K562 (cell line): ENCODE measurements at regions not wholly inside any gene's neighbourhood (a gene's known extent, or its start where the extent isn't known, plus 50 kb on each side); places are given as distances from the start of the nearest gene placed in this dataset.
A peak's percentile ranks its signal among the peaks of the same experiment; 100 is the strongest.

Experiments
- ATAC-seq: fragments of 200-7000 bp; cut with Tn5 transposase; 3 replicates; pipeline ENCODE4 v1.9.1; 2020; ENCODE audit warnings: moderate library complexity
- BruUV-seq: library from RNA; stranded (reverse); fragments of 400-500 nt; replicated peaks from 2 replicates; lab custom pipeline; 2021; lab: Mats Ljungman, UMichigan
- CTCF ChIA-PET: fragments of 300-600 bp; formaldehyde crosslinking; extraction: SDS; loops from one replicate; lab custom pipeline; 2021; ENCODE audit warnings: low intra/inter-chr PET ratio; lab: Yijun Ruan, JAX
- POLR2A ChIA-PET: fragments of 300-600, 350-650 bp; sonication (Branson Sonifier 250); formaldehyde crosslinking; extraction: SDS; loops from one replicate; lab custom pipeline; 2021; ENCODE audit warnings: antibody characterized with exemption, inconsistent platforms; lab: Yijun Ruan, JAX
- DNase-seq, 4 experiments: peaks; one replicate each; pipeline versions ENCODE4 v3.0.0 to v3.0.0-alpha.2; 2011 to 2018; ENCODE audit warnings: low spot score in 3 of 4, mixed read lengths in 3 of 4; ENCODE audit errors: extremely low read depth in 1 of 4
- FAIRE-seq: peaks from 2 replicates; lab custom pipeline; 2011; peaks lifted over from hg19 to GRCh38; lab: Jason Lieb, UNC
- H2AFZ ChIP-seq: 2 replicates; pipeline ENCODE4 v1.6.0; 2011; ENCODE audit warnings: low read depth, low read length, control low read depth, inconsistent platforms
- H3K27ac ChIP-seq: fragments of 200-600 bp; 3 replicates; pipeline ENCODE4 v1.8.0; 2011; ENCODE audit warnings: low read depth, mild to moderate bottlenecking, control low read depth, inconsistent platforms, low read length, moderate library complexity, mixed read lengths; ENCODE audit errors: extremely low read depth
- H3K27me3 ChIP-seq, 2 experiments: fragments of 300-600 bp in 1 of 2; 2 replicates in 1 of 2; 3 replicates in 1 of 2; pipeline versions ENCODE4 v1.6.0 to v1.8.0; 2011; ENCODE audit warnings: inconsistent platforms in 2 of 2, low read length in 2 of 2, mild to moderate bottlenecking in 1 of 2, mixed read lengths in 1 of 2, moderate library complexity in 1 of 2; ENCODE audit not compliant: control insufficient read depth in 2 of 2, insufficient read depth in 2 of 2
- H3K36me3 ChIP-seq: fragments of 300-600 bp; 3 replicates; pipeline ENCODE4 v1.8.0; 2011; ENCODE audit warnings: mild to moderate bottlenecking, low read length, inconsistent platforms; ENCODE audit not compliant: control insufficient read depth, insufficient read depth
- H3K4me1 ChIP-seq, 2 experiments: fragments of 200-600 bp in 1 of 2; replicated peaks in 1 of 2; 2 replicates in 1 of 2; 3 replicates in 1 of 2; pipeline versions ENCODE4 v1.5.1 to v1.8.0; 2011; ENCODE audit warnings: inconsistent platforms in 2 of 2, low read length in 2 of 2, mild to moderate bottlenecking in 1 of 2, mixed read lengths in 1 of 2, moderate library complexity in 1 of 2; ENCODE audit not compliant: control insufficient read depth in 2 of 2, insufficient read depth in 2 of 2
- H3K4me2 ChIP-seq: 2 replicates; pipeline ENCODE4 v1.6.1; 2011; ENCODE audit warnings: low read length, control low read depth, inconsistent platforms, mixed read lengths; ENCODE audit not compliant: insufficient read depth
- H3K4me3 ChIP-seq: fragments of 200-600 bp; sonication (generic), shearing (Covaris generic); 2 replicates; pipeline ENCODE4 v1.5.1; 2016; ENCODE audit warnings: control low read depth, inconsistent platforms
- H3K79me2 ChIP-seq: fragments of 200-600 bp; 3 replicates; pipeline ENCODE4 v1.8.0; 2011; ENCODE audit warnings: low read length, inconsistent platforms; ENCODE audit not compliant: control insufficient read depth, insufficient read depth
- H3K9ac ChIP-seq, 2 experiments: 2 replicates each; pipeline versions ENCODE4 v1.6.0 to v1.6.1; 2011; ENCODE audit warnings: low read depth in 2 of 2, low read length in 2 of 2, control low read depth in 1 of 2, inconsistent platforms in 1 of 2, mild to moderate bottlenecking in 1 of 2, mixed read lengths in 1 of 2; ENCODE audit not compliant: insufficient read depth in 1 of 2
- H3K9me1 ChIP-seq: one replicate; pipeline ENCODE4 v1.6.0; 2011; ENCODE audit warnings: inconsistent platforms, mild to moderate bottlenecking, low read length, moderate library complexity; ENCODE audit not compliant: control insufficient read depth, insufficient read depth
- H3K9me3 ChIP-seq: replicated peaks from 2 replicates; pipeline ENCODE4 v1.5.1; 2011; ENCODE audit warnings: low read depth, low read length, inconsistent platforms; ENCODE audit not compliant: control insufficient read depth, insufficient read depth
- H4K20me1 ChIP-seq: replicated peaks from 2 replicates; pipeline ENCODE4 v1.6.1; 2011; ENCODE audit warnings: low read length, inconsistent platforms, mixed read lengths; ENCODE audit not compliant: control insufficient read depth, insufficient read depth
- ARID1B ChIP-seq: fragments of 450-650 bp; IDR thresholded peaks from 2 replicates; pipeline ENCODE4 v1.6.1; 2016; ENCODE audit warnings: antibody characterized with exemption, mild to moderate bottlenecking, inconsistent platforms
- FOXK1 ChIP-seq: sonication (generic); formaldehyde crosslinking; IDR thresholded peaks from 2 replicates; pipeline ENCODE4 v1.8.0; 2022; ENCODE audit warnings: missing genetic modification reagents, mild to moderate bottlenecking, borderline replicate concordance
- NR2F6 ChIP-seq: fragments of 450-650 bp; formaldehyde crosslinking; IDR thresholded peaks from 2 replicates; pipeline ENCODE4 v1.4.0; 2020; ENCODE audit warnings: mild to moderate bottlenecking
- NUFIP1 ChIP-seq: fragments of 450-650 bp; IDR thresholded peaks from 2 replicates; pipeline ENCODE4 v1.6.1; 2018; ENCODE audit not compliant: partially characterized antibody
- ZFP91 ChIP-seq: sonication (generic); formaldehyde crosslinking; IDR thresholded peaks from 2 replicates; pipeline ENCODE4 v1.8.0; 2022; ENCODE audit warnings: mild to moderate bottlenecking, missing genetic modification reagents
- ZNF316 ChIP-seq: fragments of 450-650 bp; IDR thresholded peaks from 2 replicates; pipeline ENCODE4 v1.6.1; 2016
- WGBS: fragments of 100-300 bp; shearing (Covaris generic); methylation state at CpG from one replicate; pipeline ENCODE4 v1.1.6; 2016; ENCODE audit warnings: low coverage, mixed read lengths; ENCODE audit not compliant: insufficient coverage; ENCODE audit errors: missing lambda C conversion rate; 5-methylcytosine and 5-hydroxymethylcytosine counted together
- in situ Hi-C: fragments of 300-500 bp; cut with MboI; formaldehyde crosslinking; loops from 4 replicates; pipeline ENCODE4 v1.15.0; 2018; ENCODE audit warnings: inconsistent platforms, mixed read lengths
- intact Hi-C: fragments of 100-400 bp; cut with micrococcal nuclease; formaldehyde crosslinking; loops from 2 replicates; pipeline ENCODE4 v1.14.2; 2022
- TF ChIP-seq, protein P1 (sequence below): fragments of 450-650 bp; IDR thresholded peaks from 2 replicates; pipeline ENCODE4 v1.6.1; 2016
- TF ChIP-seq, protein P2 (sequence below), 2 experiments: fragments of 450-650 bp; IDR thresholded peaks; 2 replicates each; pipeline ENCODE4 v1.6.1; 2018; ENCODE audit warnings: mild to moderate bottlenecking in 2 of 2, low read depth in 1 of 2; ENCODE audit not compliant: partially characterized antibody in 2 of 2

DNA sequence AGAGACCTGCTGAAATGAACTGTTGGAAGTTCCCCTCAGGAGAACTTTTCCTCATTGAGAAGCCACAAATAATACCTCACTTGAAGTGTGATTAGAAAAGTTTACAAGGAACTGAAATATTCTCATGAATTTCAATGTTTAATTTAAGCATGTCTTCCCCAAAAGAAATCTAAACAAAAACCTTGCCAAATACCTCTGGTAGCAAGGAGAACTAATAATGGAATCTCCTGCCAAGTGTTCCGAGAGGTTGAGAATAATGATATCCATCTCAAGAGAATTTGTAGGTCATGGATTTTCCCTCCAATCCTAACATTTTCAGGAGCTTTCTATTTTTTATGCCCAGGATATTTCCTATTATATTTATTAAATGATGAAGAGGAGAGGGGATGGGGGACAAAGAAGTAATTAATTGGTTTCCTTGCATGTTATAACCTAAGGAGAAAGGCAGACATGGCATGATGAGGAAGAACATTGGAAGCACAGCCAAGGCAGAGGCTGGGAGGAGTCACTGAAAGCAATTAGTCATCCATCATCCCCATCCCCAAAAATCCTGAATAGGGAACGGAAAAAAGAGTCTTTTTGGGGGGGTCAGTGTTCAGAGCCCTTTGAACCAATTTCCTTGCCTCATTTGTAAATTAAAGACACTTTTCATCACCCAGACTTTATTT, 93.6 kb upstream of the IL6 start:
- DNase-seq (no peak), ATAC-seq (no peak)
- WGBS: 72% methylated on average over 2 of the region's 2 CpGs
- no TSS peak for BruUV-seq
- Histone ChIP-seq H3K9ac (no peak overlapping the region), H4K20me1 (no peaks in the 10 kb centered on the region), H3K9me1 (no peaks in the 10 kb centered on the region), H3K4me1 (peaks cover 0 to 8% of the 10 kb centered on the region in 2 experiments; a peak in 1 of 5 replicates), H3K9me3 (no peaks in the 10 kb centered on the region)
- in situ Hi-C loops: no loop called here
- no peak for TF ChIP-seq NR2F6 (CRISPR knock-in tag)
- TF ChIP-seq, protein P1, sequence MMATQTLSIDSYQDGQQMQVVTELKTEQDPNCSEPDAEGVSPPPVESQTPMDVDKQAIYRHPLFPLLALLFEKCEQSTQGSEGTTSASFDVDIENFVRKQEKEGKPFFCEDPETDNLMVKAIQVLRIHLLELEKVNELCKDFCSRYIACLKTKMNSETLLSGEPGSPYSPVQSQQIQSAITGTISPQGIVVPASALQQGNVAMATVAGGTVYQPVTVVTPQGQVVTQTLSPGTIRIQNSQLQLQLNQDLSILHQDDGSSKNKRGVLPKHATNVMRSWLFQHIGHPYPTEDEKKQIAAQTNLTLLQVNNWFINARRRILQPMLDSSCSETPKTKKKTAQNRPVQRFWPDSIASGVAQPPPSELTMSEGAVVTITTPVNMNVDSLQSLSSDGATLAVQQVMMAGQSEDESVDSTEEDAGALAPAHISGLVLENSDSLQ: peak; percentile 11; the same call in 1 of the 2 replicates
- TF ChIP-seq, all 486 proteins: peak for 1
- ChIA-PET CTCF (no interaction called here), POLR2A (interaction anchor here (0.9 kb wide), 1 partner anchor 12 kb away, joined by 3 read pairs; no protein-coding TSS in a partner anchor)
- Histone ChIP-seq H3K79me2 (no peaks in the 10 kb centered on the region), H2AFZ (no peak overlapping the region), H3K27me3 (no peaks in the 10 kb centered on the region), H3K36me3 (peaks cover 5% of the 10 kb centered on the region; the same call in 1 of the 3 replicates), H3K27ac (no peak overlapping the region), H3K4me3 (no peak overlapping the region), H3K4me2 (no peak overlapping the region)
- FAIRE-seq: no peak
- intact Hi-C loops: no loop called here

DNA sequence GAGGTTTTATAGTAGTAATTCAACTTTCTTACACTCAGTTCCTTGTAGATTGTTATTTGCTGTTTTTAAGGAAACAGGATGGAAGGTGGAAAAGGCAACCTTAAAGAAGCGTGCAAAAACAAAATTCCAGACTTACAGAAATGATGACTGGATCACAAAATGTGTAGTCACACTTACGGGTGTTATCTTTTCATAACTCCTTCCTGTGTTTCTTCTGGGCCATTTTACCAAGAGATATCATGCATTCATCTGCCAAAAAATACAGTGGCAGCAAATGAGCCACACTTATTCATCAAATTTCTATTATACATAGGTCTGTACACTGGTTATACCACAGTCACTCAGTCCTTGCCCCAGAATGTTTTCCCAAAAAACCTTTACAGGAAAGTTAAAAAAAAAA, 94.3 kb upstream of the IL6 start:
- no peaks in the 10 kb centered on the region for H3K79me2 ChIP-seq
- peaks cover 5% of the 10 kb centered on the region; the same call in 1 of the 3 replicates for H3K36me3 ChIP-seq
- peaks cover 0 to 8% of the 10 kb centered on the region in 2 experiments; a peak in 1 of 5 replicates for H3K4me1 ChIP-seq
- ChIA-PET CTCF (no interaction called here), POLR2A (no interaction called here)
- H3K9me1 ChIP-seq: no peaks in the 10 kb centered on the region
- H3K4me3 ChIP-seq: no peak overlapping the region
- H3K9me3 ChIP-seq: no peaks in the 10 kb centered on the region
- FAIRE-seq: peak; percentile 11
- no peak overlapping the region for H3K4me2 ChIP-seq
- no peak overlapping the region for H3K9ac ChIP-seq
- H3K27ac ChIP-seq: no peak overlapping the region
- no peak overlapping the region for H2AFZ ChIP-seq
- intact Hi-C loops (no loop called here), in situ Hi-C loops (no loop called here)
- no peaks in the 10 kb centered on the region for H4K20me1 ChIP-seq
- 0 out of 3 replicates have a peak, but pooled peaks have one; percentile 43 for ATAC-seq
- 42% methylated on average over 2 of the region's 2 CpGs for WGBS
- no peaks in the 10 kb centered on the region for H3K27me3 ChIP-seq
- no peak for DNase-seq
- no TSS peak for BruUV-seq
- TF ChIP-seq NUFIP1 (no peak), ZNF316 (peak; percentile 48), ARID1B (peak; percentile 48; the same call in 1 of the 2 replicates), FOXK1 (CRISPR knock-in tag) (no peak), ZFP91 (no peak)
- TF ChIP-seq, protein P2, sequence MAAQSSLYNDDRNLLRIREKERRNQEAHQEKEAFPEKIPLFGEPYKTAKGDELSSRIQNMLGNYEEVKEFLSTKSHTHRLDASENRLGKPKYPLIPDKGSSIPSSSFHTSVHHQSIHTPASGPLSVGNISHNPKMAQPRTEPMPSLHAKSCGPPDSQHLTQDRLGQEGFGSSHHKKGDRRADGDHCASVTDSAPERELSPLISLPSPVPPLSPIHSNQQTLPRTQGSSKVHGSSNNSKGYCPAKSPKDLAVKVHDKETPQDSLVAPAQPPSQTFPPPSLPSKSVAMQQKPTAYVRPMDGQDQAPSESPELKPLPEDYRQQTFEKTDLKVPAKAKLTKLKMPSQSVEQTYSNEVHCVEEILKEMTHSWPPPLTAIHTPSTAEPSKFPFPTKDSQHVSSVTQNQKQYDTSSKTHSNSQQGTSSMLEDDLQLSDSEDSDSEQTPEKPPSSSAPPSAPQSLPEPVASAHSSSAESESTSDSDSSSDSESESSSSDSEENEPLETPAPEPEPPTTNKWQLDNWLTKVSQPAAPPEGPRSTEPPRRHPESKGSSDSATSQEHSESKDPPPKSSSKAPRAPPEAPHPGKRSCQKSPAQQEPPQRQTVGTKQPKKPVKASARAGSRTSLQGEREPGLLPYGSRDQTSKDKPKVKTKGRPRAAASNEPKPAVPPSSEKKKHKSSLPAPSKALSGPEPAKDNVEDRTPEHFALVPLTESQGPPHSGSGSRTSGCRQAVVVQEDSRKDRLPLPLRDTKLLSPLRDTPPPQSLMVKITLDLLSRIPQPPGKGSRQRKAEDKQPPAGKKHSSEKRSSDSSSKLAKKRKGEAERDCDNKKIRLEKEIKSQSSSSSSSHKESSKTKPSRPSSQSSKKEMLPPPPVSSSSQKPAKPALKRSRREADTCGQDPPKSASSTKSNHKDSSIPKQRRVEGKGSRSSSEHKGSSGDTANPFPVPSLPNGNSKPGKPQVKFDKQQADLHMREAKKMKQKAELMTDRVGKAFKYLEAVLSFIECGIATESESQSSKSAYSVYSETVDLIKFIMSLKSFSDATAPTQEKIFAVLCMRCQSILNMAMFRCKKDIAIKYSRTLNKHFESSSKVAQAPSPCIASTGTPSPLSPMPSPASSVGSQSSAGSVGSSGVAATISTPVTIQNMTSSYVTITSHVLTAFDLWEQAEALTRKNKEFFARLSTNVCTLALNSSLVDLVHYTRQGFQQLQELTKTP (IDR thresholded peaks at IDR 0.05; ENCODE audit: low read depth in 1 of 2, partially characterized antibody in 2 of 2): no peak
